ENCODE measurements at regions not wholly inside any gene's neighbourhood (a gene's known extent, or its start where the extent isn't known, plus 50 kb on each side); places are given as distances from the start of the nearest gene placed in this dataset.

- no peak for TF ChIP-seq CTCF (IDR thresholded peaks at IDR 0.05)
Observed at GRCh38 chr3:82498186-82498585, 736.7 kb upstream of the GBE1 start.

GRCh38 chr3:82496890-82497560, 735.6 kb upstream of the GBE1 start:
- TF ChIP-seq CTCF (IDR thresholded peaks at IDR 0.05), result no peak
- H3K4me2 ChIP-seq (replicated peaks; ENCODE audit: extremely low read depth, low read length, poor library complexity, severe bottlenecking), result no peak overlapping the region
- no peaks in the 10 kb centered on the region for H3K4me1 Mint-ChIP-seq
- H3K27me3 ChIP-seq (ENCODE audit: control insufficient read depth in 2 of 2, insufficient read depth in 2 of 2, low read length in 2 of 2), result no peaks in the 10 kb centered on the region
- H3K9me3 Mint-ChIP-seq, result peaks cover 0 to 2% (median 0%) of the 10 kb centered on the region in 7 donors
- H3K27ac Mint-ChIP-seq, result no peak overlapping the region
- no peaks in the 10 kb centered on the region for H3K9me3 ChIP-seq (replicated peaks in 1 of 2; ENCODE audit: control insufficient read depth in 1 of 2, insufficient read depth in 1 of 2, low read length in 2 of 2)
- no peak overlapping the region for H3K4me3 ChIP-seq (replicated peaks in 1 of 3; ENCODE audit: low read depth in 2 of 3, low read length in 3 of 3)
- H3K4me1 ChIP-seq (ENCODE audit: control insufficient read depth in 1 of 2, insufficient read depth in 2 of 2, low read length in 2 of 2), result no peaks in the 10 kb centered on the region
- intact Hi-C loops (cut with micrococcal nuclease), result no loop called here
- no peaks in the 10 kb centered on the region for H3K36me3 ChIP-seq (replicated peaks in 1 of 2; ENCODE audit: control insufficient read depth in 1 of 2, insufficient read depth in 2 of 2, low read length in 2 of 2)
- H2AFZ ChIP-seq (ENCODE audit: insufficient read depth, low read depth, low read length, poor library complexity, severe bottlenecking), result no peak overlapping the region
- H3K79me2 ChIP-seq (ENCODE audit: insufficient read depth, low read length), result no peaks in the 10 kb centered on the region
- no peak overlapping the region for H3K4me3 Mint-ChIP-seq
- no peaks in the 10 kb centered on the region for H3K27me3 Mint-ChIP-seq (ENCODE audit: low read depth in 3 of 3)
- H3K27ac ChIP-seq (ENCODE audit: low read depth in 1 of 2, low read length in 2 of 2), result no peak overlapping the region
- 100% methylated on average over 1 of the region's 8 CpGs for WGBS (ENCODE audit: insufficient coverage)
- no peaks in the 10 kb centered on the region for H4K20me1 ChIP-seq (ENCODE audit: insufficient read depth, low read length)
- no peaks in the 10 kb centered on the region for H3K36me3 Mint-ChIP-seq
- H3K9ac ChIP-seq (ENCODE audit: insufficient read depth, low read length, poor library complexity, severe bottlenecking), result no peak overlapping the region
- DNase-seq, result no peak

More at GRCh38 chr3:82498186-82498585, 736.7 kb upstream of the GBE1 start:
- Histone ChIP-seq H3K27ac (ENCODE audit: low read depth in 1 of 2, low read length in 2 of 2) (no peak overlapping the region), H3K36me3 (replicated peaks in 1 of 2; ENCODE audit: control insufficient read depth in 1 of 2, insufficient read depth in 2 of 2, low read length in 2 of 2) (no peaks in the 10 kb centered on the region), H2AFZ (ENCODE audit: insufficient read depth, low read depth, low read length, poor library complexity, severe bottlenecking) (no peak overlapping the region), H4K20me1 (ENCODE audit: insufficient read depth, low read length) (no peaks in the 10 kb centered on the region), H3K4me2 (replicated peaks; ENCODE audit: extremely low read depth, low read length, poor library complexity, severe bottlenecking) (no peak overlapping the region), H3K4me1 (ENCODE audit: control insufficient read depth in 1 of 2, insufficient read depth in 2 of 2, low read length in 2 of 2) (no peaks in the 10 kb centered on the region), H3K79me2 (ENCODE audit: insufficient read depth, low read length) (no peaks in the 10 kb centered on the region), H3K9ac (ENCODE audit: insufficient read depth, low read length, poor library complexity, severe bottlenecking) (no peak overlapping the region), H3K4me3 (replicated peaks in 1 of 3; ENCODE audit: low read depth in 2 of 3, low read length in 3 of 3) (no peak overlapping the region), H3K9me3 (replicated peaks in 1 of 2; ENCODE audit: control insufficient read depth in 1 of 2, insufficient read depth in 1 of 2, low read length in 2 of 2) (no peaks in the 10 kb centered on the region), H3K27me3 (ENCODE audit: control insufficient read depth in 2 of 2, insufficient read depth in 2 of 2, low read length in 2 of 2) (no peaks in the 10 kb centered on the region)
- intact Hi-C loops (cut with micrococcal nuclease), result no loop called here
- no peaks in the 10 kb centered on the region for H3K27me3 Mint-ChIP-seq (ENCODE audit: low read depth in 3 of 3)
- H3K4me3 Mint-ChIP-seq, result no peak overlapping the region
- DNase-seq, result no peak
- peaks cover 0 to 2% (median 0%) of the 10 kb centered on the region in 7 donors for H3K9me3 Mint-ChIP-seq
- WGBS (ENCODE audit: insufficient coverage), result 91% methylated on average over 5 of the region's 11 CpGs
- peak overlapping the region in 1 of 7 donors; percentile 50 for H3K27ac Mint-ChIP-seq
- no peaks in the 10 kb centered on the region for H3K36me3 Mint-ChIP-seq
- no peaks in the 10 kb centered on the region for H3K4me1 Mint-ChIP-seq

All from CD14-positive monocyte (primary cell).